ENCODE measurements at regions not wholly inside any gene's neighbourhood (a gene's known extent, or its start where the extent isn't known, plus 50 kb on each side); places are given as distances from the start of the nearest gene placed in this dataset.

- DNase-seq (ENCODE audit: low read depth in 2 of 2): no peak
Measured at GRCh38 chr5:159758189-159758588, 158.1 kb upstream of the ADRA1B start.

- DNase-seq (ENCODE audit: low read depth in 2 of 2): no peak
Measured at GRCh38 chr5:159759791-159760290, 156.4 kb upstream of the ADRA1B start.

GRCh38 chr5:159762921-159763320, 153.4 kb upstream of the ADRA1B start:
- no peak for DNase-seq (ENCODE audit: low read depth in 2 of 2)

GRCh38 chr5:159763562-159763961, 152.7 kb upstream of the ADRA1B start:
- DNase-seq (ENCODE audit: low read depth in 2 of 2): no peak

- no peak for DNase-seq (ENCODE audit: low read depth in 2 of 2)
Measured at GRCh38 chr5:159764283-159765134, 151.8 kb upstream of the ADRA1B start.

- DNase-seq (ENCODE audit: low read depth in 2 of 2): no peak
Measured at GRCh38 chr5:159765135-159765433, 151.2 kb upstream of the ADRA1B start.

- no peak for DNase-seq (ENCODE audit: low read depth in 2 of 2)
Measured at GRCh38 chr5:159765760-159766517, 150.3 kb upstream of the ADRA1B start.

GRCh38 chr5:159768243-159768642, 148.0 kb upstream of the ADRA1B start:
- DNase-seq (ENCODE audit: low read depth in 2 of 2): no peak

- no peak for DNase-seq (ENCODE audit: low read depth in 2 of 2)
Measured at GRCh38 chr5:159772698-159773061, 143.6 kb upstream of the ADRA1B start.

GRCh38 chr5:159773062-159773924, 143.0 kb upstream of the ADRA1B start:
- DNase-seq (ENCODE audit: low read depth in 2 of 2): peak; percentile 76 to 80

GRCh38 chr5:159774476-159775031, 141.7 kb upstream of the ADRA1B start:
- DNase-seq (ENCODE audit: low read depth in 2 of 2): no peak

- no peak for DNase-seq (ENCODE audit: low read depth in 2 of 2)
Measured at GRCh38 chr5:159775890-159776289, 140.4 kb upstream of the ADRA1B start.

GRCh38 chr5:159777049-159777660, 139.1 kb upstream of the ADRA1B start:
- no peak for DNase-seq (ENCODE audit: low read depth in 2 of 2)

GRCh38 chr5:159779481-159779880, 136.8 kb upstream of the ADRA1B start:
- DNase-seq (ENCODE audit: low read depth in 2 of 2): no peak

GRCh38 chr5:159780246-159780645, 136.0 kb upstream of the ADRA1B start:
- DNase-seq (ENCODE audit: low read depth in 2 of 2): no peak

- DNase-seq (ENCODE audit: low read depth in 2 of 2): no peak
Measured at GRCh38 chr5:159781626-159782157, 134.6 kb upstream of the ADRA1B start.

GRCh38 chr5:159782197-159782994, 133.9 kb upstream of the ADRA1B start:
- no peak for DNase-seq (ENCODE audit: low read depth in 2 of 2)

GRCh38 chr5:159782995-159783300, 133.3 kb upstream of the ADRA1B start:
- DNase-seq (ENCODE audit: low read depth in 2 of 2): no peak

- DNase-seq (ENCODE audit: low read depth in 2 of 2): no peak
Measured at GRCh38 chr5:159783726-159784247, 132.5 kb upstream of the ADRA1B start.

- no peak for DNase-seq (ENCODE audit: low read depth in 2 of 2)
Measured at GRCh38 chr5:159784993-159785392, 131.3 kb upstream of the ADRA1B start.
